Midbrain (tissue), 1 donor: ENCODE measurements at regions not wholly inside any gene's neighbourhood (a gene's known extent, or its start where the extent isn't known, plus 50 kb on each side); places are given as distances from the start of the nearest gene placed in this dataset.
"Not testable (repeated sequence)": the region's sequence is repeated elsewhere in the genome, so short reads cannot be mapped to it uniquely, and the experiment has no call there.

Experiments
- DNase-seq: peaks from one replicate; lab custom pipeline; 2025; lab: John Stamatoyannopoulos, UW

- DNase-seq, result no peak
Observed at GRCh38 chr6:74181471-74181870, 485.5 kb downstream of the CD109 start.

DNA sequence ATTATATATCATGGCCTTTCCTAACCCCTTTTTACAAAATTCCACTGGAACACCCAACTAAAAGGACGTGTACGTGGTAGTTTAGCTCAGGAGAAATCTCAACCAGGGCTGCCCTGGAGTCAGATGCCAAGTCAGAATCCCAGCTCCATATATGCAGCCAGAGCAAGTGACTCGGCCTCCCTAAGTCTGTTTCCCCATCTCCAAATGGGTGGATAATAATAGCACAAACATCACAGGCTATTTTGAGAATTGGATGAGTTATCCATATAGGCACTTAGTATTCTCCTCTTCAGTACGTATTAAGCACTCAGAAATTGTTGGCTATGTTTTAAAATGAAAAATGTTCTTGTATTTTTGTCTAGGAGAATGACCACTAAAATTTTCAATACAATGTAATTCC, 481.5 kb downstream of the CD109 start:
- no peak for DNase-seq

- DNase-seq, result not testable (repeated sequence)
Observed at GRCh38 chr6:74170550-74170949, 474.5 kb downstream of the CD109 start.

- DNase-seq, result no peak
Observed at GRCh38 chr6:74170118-74170517, 474.1 kb downstream of the CD109 start.

- no peak for DNase-seq
Observed at GRCh38 chr6:74167976-74168375, 472.0 kb downstream of the CD109 start.

DNA sequence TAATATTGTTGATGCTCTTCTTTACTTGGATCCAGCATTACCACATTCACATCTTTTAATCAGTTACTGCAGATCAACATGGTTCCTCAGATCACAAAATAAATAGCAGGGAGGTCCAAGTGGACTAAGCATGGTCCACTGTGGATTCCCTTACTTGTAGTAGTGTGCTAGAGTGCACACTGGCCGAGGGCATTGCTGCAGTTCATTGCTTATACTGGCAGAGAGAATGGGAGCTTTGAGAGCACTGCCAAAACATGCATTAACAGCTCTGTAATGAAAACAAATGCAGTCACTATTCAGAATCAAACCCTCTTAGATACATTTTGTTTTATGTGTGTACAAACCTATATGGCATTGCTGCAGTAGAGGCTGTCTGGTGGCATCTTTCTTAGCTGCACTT, 471.5 kb downstream of the CD109 start:
- DNase-seq, result no peak

DNA sequence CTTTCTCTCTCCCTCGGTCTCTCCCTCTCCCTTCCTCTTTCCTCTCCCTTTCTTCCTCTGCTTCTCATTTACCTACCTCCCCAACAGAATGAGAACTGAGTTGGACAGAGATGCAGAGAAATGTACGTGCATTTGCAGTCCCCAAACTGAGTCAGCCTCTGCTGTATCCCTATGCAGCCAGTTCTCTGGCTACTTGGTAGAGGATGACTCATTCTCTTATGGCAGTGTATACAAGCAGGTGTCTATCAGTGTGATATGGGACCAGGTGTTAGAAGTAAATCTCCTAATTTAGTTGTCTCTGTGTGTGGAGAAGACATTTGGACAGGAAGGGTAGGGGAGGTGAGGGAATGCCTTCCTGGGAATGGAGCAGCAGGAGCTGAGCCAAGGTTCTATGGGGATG, 470.8 kb downstream of the CD109 start:
- no peak for DNase-seq

GRCh38 chr6:74161380-74161779, 465.4 kb downstream of the CD109 start:
- no peak for DNase-seq

DNA sequence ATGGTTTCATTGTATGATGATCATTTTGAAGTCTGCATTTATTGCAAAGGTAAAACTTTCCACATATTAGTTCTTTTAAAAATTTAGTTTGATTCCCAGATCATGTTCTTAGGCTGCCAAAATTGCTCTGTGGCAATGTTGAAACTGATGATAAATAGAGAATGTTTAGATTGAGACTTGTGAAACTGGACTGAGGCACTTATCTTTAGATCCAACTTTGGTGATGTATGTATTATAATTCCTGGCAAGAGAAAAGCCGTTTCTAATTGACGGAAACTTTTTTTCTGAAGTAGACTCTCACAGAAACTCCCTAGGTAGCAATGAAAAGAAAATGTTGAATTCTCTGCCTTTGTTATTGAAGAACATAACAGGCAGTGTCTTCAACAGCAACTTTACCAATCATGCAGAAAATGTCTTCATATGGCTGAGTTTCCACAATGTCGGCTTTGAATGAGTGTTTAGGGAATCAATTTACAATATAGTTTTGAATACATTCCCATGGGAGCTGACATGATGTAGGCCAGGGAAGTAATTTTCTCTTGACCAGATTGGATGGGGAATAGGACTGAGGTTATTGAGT, 456.2 kb downstream of the CD109 start:
- no peak for DNase-seq

DNA sequence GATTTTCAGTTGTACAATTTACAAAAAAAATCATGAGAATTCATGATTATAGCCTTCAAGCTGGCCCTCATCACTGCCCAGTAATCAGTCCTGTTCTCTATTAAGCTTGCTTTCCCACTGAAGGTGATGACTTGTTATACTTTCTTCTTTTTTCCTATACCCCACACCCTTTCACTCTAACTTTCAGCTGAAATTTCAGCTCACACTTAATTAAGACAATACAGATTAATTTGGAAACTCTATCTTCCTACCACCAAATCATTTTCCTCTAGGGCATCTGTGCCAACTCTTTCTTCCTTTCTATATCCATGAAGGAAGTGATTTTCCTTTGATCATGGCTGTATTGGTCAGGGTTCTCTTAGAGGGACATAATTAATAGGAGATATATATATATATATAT, 449.9 kb downstream of the CD109 start:
- DNase-seq, result no peak

GRCh38 chr6:74137911-74138310, 441.9 kb downstream of the CD109 start:
- DNase-seq, result no peak

GRCh38 chr6:74134327-74134726, 438.3 kb downstream of the CD109 start:
- DNase-seq, result no peak

- DNase-seq, result no peak
Observed at GRCh38 chr6:74133073-74133472, 437.1 kb downstream of the CD109 start.

GRCh38 chr6:74130641-74131040, 434.6 kb downstream of the CD109 start:
- no peak for DNase-seq

DNA sequence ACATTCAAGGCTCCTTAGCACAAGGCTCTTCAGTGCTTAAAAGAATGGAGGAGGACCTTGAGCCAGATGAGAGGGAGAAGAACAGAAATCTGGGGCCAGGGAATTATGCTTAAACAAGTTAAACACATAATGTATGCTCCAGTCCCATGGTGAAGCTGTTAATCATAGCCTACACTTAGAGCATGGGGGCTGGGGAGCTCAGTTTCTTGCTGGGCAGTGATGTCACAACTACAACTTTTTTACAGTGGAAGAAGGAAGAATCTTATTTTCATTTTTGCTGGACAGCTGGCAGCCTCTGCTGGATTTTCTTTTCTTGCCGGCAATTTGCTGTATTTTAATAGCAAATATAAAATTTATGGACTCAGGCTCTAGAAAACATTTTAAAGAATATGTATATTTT, 432.5 kb downstream of the CD109 start:
- DNase-seq, result no peak

DNA sequence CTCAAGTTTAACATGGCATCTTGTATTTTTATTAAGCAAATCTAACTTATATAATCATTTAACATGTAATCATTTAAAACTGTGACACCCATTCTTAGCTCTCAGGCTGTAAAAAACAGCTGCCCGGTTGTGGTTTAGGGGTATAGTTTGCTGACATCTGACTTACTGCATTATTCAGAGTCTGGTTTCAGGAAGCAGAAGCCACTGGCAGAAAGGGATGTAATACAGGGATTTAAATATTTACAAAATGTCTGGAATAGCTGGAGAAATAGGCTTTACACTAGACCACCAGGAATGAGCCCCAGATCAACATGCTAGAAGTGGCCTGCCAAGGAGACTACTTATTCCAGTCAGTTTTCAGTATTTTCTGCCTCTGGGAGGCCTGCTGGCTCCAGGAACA, 421.1 kb downstream of the CD109 start:
- no peak for DNase-seq

- DNase-seq, result no peak
Observed at GRCh38 chr6:74115674-74116073, 419.7 kb downstream of the CD109 start.

GRCh38 chr6:74114428-74114827, 418.4 kb downstream of the CD109 start:
- no peak for DNase-seq

- DNase-seq, result no peak
Observed at GRCh38 chr6:74113901-74114300, 417.9 kb downstream of the CD109 start.

GRCh38 chr6:74103417-74103816, 407.4 kb downstream of the CD109 start:
- DNase-seq, result no peak

GRCh38 chr6:74100719-74101287, 404.8 kb downstream of the CD109 start:
- DNase-seq, result no peak

- no peak for DNase-seq
Observed at GRCh38 chr6:74096329-74096728, 400.3 kb downstream of the CD109 start.

DNA sequence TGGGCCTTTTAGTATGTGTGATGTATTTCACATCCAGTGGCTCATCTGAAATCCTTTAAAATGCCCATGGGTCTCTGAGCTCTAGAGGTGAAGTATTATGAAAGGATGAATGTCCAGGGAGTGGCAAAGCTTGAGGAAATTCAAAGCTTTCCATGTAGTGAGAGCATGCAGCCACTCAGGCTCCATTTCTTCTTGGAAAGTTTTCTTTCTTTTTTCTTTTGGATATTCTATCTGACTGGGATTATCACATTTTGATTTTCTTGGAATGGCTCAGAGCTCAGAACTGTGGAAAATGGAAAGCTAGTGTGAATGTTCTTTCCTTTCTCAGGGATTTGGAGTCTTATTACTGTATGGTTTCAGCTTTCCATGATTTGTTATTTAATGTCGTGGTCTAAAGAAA, 397.4 kb downstream of the CD109 start:
- no peak for DNase-seq

DNA sequence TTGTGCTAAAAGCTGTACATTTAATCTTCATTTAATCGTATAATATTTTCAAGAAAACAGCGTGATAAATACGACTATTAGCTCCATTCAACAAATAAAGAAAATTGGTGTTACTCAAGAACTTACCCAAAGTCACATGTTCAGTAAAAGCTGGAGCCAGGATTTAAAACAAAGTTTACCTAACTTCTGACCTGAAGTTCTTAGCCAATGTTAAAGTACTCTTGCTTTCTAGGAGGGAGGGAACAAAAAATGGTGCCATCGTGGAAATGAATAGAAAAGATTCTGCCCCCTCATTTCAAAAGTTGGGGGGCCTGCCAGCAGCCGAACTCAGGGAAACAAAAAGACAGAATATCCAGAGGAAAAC, 395.8 kb downstream of the CD109 start:
- no peak for DNase-seq
